SU-DHL-6 (cell line): ENCODE measurements at regions not wholly inside any gene's neighbourhood (a gene's known extent, or its start where the extent isn't known, plus 50 kb on each side); places are given as distances from the start of the nearest gene placed in this dataset.

Experiments
- EZH2phosphoT487 ChIP-seq: fragments of 200-600 bp; sonication (generic), shearing (Covaris generic); conservative IDR thresholded peaks from 2 replicates; pipeline ENCODE4 v1.6.1; 2018; ENCODE audit warnings: mild to moderate bottlenecking, antibody characterized with exemption, low read length, moderate library complexity, mixed read lengths
- TF ChIP-seq, protein P1 (sequence below): fragments of 200-600 bp; sonication (generic); IDR thresholded peaks from one replicate; pipeline ENCODE4 v1.5.1; 2017; ENCODE audit warnings: antibody characterized with exemption, mild to moderate bottlenecking, low read length, moderate library complexity; ENCODE audit not compliant: insufficient read depth, poor library complexity, severe bottlenecking

DNA sequence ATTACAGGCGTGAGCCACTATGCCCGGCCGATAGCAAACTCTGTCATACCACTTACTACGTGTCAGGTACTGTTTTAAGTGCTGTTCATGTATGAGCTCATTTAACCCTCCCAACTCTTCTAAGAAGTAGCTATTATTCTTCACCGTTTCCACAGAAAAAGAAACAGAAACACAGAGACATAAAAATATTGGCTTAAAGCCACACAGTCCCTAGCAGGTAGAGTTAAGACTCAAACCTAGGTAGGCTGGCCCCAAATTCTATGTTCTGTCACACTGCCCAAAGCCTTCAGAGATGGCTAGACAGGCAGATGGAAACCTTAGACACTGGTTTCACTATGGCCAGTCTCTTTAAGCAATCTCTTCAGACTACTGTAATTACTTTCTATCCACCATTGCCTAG, 149.8 kb upstream of the KCNMB2 start:
- TF ChIP-seq, protein P1, sequence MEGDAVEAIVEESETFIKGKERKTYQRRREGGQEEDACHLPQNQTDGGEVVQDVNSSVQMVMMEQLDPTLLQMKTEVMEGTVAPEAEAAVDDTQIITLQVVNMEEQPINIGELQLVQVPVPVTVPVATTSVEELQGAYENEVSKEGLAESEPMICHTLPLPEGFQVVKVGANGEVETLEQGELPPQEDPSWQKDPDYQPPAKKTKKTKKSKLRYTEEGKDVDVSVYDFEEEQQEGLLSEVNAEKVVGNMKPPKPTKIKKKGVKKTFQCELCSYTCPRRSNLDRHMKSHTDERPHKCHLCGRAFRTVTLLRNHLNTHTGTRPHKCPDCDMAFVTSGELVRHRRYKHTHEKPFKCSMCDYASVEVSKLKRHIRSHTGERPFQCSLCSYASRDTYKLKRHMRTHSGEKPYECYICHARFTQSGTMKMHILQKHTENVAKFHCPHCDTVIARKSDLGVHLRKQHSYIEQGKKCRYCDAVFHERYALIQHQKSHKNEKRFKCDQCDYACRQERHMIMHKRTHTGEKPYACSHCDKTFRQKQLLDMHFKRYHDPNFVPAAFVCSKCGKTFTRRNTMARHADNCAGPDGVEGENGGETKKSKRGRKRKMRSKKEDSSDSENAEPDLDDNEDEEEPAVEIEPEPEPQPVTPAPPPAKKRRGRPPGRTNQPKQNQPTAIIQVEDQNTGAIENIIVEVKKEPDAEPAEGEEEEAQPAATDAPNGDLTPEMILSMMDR, result no peak
- no peak for TF ChIP-seq EZH2phosphoT487
